GM19468 (cell line): ENCODE measurements at regions not wholly inside any gene's neighbourhood (a gene's known extent, or its start where the extent isn't known, plus 50 kb on each side); places are given as distances from the start of the nearest gene placed in this dataset.

Source experiments
- ATAC-seq: cut with Tn5 transposase; IDR thresholded peaks from one replicate; pipeline ENCODE4 v1.9.1; 2021; ENCODE audit warnings: mild to moderate bottlenecking, moderate library complexity, moderate number of reproducible peaks; ENCODE audit not compliant: unreplicated experiment; ENCODE audit errors: extremely low read depth

DNA sequence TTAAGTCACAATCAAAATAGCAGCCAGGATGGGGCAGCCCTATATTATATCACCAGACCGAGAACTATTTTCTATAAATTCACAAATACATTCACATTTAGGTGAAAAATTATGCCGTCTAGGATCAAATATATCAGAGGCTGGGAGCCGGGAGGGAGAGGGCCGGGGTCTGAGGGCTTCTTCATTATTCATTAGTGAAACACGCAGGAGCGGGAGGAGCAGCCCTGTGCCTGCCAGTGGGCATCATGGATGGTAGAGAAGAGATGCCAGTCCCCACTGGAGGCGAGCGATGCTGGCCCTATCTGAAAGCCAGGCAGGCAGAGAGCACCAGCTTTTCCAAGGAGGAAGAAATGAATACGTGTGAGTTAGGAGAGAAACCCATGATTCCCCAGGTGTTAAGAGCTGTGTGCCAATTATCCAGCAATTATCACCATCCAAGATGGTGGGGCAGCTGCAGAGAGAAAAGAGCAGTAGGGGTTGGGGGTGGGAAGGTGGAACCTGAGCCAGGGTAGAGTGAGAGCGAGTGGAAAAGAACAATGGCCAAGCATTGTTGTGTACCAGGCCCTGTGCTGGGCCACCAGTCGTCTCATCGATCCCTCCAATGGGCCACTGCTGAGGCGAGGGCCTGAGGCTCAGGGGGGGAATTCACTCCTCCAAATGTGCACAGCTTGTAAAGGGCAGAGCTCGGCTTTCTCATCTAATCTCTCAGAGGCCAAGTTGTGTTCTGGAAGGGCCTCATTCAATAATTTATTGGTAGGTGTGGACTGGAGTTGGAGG is 261.3 kb upstream of the TLE3 start:
- ATAC-seq: no peak

DNA sequence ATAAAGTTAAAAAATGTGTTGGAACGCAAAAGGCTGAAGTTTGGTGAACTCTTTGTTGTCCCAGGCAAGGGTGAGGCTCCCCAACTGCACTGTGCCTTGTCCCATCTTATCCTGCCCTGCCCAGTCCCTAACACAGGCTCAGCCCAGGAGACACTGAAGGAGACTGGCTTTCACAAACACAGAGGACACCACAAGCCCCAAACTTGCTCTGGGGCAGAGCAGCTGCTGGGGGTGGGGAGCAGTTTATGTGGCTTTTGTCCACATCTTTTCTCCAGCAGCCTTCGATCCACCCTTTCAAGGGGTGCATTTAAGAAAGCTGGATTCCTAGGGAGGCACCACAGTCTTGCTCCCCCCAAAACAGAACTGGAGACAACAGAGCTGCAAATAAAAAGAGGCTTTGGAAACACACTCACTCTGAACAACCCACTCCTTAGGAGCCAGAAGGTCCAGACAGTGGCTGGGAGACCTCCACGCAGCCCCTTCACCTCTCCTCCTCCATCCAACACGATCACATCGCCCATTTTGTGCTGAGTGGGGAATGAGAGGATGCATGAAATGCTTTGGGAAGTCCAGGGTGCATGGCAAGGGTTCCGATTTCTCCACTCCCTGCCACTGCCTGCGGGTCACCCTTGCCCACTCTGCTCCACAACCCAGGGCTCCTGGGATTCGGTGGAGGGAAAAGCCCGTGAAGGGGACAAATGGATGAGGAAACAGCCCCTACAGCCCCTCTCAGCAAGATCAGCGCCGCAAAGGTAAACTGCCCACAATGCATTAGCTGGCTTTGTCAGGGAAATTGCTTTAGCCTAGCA is 260.5 kb upstream of the TLE3 start:
- ATAC-seq: no peak

DNA sequence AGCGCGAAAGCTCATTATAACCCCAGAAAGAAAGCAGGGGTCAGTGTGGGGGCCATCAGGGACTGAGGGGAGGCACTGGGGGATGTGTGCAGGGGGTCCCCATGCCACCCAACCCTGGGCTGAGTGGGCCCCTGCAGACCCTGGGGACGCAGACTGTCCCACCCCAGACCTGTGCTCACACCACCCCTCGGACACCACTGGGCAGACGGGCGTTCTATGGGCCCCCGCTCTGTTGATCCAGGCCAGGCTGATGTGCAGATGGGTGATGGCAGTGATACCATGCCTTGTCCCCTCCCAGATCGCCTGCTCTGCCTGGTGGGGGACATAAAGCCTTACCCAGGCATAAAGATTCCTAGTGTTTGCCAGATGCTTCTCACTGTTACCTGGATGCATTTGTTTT is 259.7 kb upstream of the TLE3 start:
- no peak for ATAC-seq

DNA sequence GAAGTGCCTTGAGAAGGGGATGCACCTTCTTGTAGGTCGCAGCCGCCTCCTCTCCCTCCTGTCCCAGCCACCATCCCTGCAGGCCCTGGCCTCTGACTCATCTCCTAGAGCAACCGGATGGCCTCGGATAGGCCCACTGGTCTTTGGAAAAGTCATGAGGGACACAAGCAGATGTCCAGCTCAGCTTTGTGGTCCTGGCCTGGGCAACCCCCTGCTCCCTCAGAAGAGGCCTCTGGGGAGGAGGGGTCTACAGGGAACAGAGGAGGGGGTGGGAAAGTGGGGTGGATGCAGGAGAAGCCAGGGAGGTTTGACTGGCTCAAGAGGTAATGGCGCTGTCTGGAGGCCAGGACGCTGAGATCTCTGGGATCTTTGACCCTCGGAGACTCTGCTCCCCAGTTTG is 259.2 kb upstream of the TLE3 start:
- ATAC-seq: no peak

DNA sequence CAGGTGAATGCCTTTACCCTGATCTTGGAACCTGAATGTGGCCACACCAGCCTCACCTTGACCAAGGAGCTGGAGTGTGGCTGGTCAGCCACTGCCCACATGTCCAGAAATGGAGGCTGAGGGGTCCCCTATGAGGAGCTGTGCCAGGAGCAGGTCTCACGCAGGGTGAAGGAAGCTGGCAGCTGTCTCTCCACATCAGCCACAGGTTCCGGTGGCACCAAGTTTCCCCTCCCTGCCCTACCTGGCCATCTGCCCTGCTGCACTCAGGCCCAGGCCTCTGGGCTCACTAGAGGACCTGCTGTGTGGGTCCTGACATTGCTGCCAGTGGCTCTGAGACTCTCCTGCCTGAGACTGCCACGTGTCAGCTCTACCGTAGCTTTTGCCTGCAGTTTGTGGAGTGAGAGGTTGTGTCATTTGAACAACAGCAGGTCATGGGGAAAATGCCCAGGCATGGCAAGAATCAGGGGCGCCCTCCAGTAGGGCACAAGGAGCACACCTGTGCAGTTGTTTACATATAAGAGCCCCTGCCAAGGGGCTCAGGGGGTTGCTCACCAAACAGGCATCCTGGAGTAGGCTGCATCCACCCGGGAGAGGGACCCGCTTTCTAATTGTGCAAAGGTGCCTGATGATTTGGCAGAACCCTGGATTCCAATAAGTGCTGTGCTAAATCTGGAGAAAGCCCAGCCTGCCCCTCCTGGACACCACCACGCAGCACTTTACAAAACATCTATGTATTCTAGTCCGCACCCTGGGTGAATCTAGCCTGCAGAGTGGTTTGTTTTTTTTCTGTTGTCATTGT is 258.5 kb upstream of the TLE3 start:
- ATAC-seq: no peak

DNA sequence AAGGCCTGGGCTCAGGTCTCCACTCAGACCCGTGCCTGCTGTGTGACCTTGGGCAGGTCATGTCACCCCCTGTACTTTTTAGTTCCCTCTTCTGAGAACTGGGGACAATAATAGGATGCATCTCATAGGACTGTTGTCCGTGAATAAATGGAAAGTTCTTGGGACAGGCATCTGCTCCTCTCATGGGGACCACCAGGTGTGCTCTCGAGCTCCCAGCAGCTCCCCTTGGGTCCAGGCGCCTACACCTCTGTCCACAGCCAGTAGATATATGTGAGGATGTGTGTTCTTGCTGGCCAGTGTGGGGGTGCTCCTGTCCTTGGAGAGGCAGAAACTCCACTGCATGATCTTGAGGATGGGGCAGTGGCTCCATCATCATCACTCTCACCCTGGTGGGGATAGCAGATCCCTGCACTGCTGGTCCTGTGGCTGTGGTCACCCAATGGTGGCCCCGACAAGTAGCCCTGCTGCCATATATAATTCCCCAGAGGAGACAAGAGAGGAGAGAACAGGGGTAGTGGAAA is 257.6 kb upstream of the TLE3 start:
- no peak for ATAC-seq

DNA sequence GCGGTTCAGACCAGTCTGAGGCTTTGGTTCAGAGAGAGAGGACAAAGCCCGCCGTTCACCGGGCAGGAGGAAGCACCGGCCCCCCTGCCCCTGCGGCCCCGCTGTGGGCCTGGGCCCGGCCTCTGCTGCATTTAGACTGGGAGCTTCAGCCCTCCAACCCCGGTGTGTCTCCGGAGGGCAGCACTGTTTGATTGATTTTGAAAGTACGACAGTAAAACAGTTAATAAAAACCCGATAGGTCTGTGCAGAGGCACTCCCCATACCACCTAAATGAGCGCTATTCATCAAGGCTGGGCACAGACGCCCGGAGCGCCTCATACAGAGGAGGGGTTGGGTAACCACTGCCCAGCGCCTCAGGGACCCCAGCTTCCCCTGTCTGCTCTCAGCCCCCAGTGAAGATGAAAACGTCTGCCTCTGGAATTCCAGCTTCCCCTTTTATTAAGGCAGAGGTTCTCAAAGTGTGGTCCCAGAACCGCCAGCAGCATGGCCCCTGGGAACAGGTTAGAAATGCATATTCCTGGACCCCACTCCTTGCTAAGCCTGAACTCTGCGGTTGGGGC is 256.7 kb upstream of the TLE3 start:
- ATAC-seq: no peak

DNA sequence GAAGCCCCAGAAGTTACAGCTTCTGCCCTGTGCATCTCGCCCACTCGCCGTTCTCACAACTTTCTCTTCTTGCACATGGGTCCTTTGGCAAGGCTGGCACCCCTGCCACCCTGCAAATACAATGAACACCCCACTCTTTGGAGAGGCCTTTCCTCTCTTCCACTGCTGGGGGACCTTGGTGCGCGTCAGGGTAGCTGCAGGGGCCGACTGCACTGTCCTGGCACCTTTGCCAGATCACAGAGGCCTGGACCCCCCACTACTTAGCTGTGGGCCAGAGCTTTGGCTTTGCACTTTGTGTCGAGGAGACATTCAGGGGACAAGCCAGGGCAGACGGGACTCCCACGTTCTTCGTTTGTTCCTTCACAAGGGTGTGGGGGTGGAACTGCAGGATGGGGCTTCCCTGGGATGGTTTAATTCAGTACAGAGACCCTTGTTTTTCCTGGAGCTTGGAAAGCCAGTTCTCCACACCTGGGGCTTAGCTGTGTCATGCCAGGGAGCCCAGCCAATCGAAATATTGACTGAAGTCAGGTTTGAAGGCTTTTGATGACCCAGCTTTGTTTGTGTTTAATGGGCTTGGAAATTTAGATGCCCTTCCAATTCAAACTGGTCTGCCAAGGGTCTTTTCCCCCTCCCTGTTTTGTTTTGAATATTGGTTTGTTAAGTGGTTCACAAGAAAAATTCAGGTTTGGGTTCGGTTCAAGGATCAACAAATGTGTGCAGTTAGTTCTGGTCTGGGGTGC is 256.1 kb upstream of the TLE3 start:
- ATAC-seq: no peak

DNA sequence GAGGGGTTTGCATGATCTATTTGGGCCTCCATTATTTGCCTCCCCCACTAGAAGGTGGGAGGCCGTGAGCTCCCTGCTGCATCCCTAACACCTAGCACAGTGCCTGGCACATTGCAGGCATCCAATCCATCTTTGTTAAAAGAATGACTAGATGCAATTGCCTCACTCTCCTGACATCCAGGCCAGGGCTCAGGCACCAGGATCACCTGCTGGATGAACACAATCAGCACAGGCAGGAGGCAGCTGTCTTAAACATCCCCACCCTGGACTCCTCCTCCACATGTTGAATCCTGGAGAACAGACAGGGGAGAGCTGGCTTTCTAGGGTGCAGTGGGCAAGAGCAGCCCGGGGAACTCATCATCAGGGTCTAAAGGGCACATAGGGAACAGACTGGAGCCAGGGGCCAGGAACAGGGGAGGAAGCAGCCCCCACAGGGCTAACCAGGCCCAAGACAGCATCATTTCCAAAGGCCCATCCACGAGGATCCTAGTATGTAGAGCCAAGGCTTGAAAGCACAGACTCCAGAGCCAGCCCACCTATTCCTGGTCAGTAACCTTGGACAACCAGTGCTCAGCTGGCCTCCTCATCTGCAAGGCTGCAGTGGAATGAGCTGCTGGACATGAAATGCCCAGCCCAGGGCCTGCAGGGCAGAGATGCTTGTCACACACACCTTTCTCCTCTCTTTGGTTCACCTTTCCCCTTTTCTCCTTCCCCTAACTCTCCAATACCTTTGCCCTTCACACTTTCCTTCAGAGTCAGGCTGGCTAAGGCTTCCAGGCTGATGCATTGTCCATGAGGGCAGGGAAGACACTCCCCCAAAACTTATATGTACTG is 254.4 kb upstream of the TLE3 start:
- ATAC-seq: no peak

DNA sequence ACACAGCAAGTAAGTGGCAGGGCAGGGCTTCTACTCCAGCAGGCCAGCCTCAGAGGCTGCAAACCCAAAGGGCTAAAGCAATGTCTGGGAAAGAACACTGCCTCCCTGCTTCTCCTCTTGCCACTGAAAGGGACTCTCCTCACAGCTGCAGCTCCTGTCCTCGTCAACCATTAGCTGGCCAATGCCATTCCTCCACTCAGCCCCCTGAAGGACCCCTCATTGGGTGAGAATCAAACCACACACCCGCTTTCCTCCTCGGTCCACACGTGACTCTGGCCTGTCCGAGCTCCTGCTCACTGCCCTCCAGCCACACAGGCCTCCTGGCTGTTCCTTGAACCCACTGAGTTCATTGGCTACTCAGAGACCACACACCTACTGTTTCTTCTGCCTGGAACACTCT is 253.7 kb upstream of the TLE3 start:
- ATAC-seq: no peak

DNA sequence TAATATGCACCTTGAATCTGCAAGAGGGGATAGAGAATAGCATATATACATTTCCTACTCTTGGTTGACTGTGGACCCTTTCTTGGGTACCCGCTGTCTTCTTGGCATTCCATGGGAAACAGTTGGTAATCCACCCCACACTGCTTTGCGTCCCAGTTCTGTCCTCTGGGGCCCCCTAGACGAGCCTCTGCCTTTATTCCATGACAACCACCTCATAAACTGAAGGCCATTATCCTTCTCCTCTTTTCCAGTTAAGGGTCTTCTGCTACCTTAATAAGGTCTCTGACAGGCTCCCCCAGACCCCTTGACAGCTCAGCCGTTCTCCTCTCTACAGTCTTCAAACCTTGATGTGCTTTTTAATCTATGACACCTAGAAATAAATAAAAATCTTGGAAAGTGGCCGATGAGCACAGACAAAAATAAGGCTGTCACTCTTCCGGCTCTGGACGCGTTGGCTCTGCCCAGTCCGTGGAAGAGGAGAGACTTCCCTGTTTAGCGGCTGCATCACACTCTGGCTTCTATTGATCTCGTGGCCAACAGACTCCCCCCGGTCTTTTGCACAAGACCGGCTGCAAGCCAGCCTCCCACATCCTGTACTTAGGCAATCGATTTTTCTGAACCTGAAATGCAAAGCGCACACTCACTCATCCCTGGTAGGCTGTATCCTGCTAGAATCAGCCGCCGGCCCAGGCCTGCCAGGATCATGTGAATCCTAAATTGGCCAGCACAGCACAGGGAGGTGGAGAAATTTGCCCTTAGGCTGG is 251.0 kb upstream of the TLE3 start:
- no peak for ATAC-seq

DNA sequence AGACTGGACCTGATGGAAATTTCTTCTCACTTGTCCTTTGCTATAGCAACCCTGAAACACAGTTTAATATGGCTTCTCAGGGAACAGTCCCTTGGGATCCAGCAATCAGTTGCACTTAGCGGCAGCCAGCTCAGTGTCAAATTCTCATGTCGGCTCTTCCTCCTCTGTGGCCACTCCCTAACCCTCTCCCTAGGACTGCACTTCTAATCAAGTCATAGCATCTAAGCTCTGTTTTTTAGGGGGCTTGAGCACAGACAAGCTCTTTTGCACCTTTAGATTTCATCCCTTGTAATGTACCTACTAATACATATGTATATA is 250.5 kb upstream of the TLE3 start:
- no peak for ATAC-seq

DNA sequence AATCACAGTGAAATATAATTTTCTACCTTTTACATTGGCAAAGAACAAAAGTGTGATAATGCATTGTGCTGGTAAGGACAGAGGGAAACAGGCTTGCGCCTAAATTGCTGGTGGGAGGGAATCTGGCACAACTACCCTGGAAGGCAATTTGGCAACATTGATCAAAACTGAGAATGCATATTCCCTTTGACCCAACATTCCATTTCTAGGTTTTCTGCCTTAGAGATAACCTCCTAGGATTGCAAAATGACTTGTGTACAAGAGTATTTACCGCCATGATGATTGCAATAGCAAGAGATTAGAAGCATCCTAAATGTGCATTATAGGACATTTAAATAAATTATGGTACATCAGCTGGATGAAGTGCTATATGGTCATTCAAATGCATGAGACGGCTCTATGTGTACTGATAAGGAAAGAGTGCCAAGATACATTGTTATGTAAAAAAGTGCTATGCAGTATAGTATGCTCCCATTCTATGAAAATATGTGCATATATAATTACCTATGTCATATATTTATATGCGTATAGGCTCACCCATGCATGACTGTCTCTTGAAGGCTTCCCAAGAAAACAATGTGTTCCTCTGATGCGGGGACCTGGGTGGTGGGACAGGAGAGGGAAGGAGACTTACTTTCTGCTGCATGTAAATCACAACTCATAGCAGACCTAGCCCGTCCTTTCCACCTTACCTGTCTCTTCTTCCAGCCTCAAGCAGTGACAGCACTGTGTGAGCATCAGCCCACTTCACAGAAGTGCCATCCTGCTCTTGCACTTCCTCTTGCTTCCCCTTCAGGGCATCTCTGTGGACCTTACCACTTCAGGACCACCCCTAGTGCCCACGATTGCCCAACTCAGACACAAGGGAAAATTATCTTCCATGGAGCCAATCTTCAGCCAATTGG is 249.9 kb upstream of the TLE3 start:
- ATAC-seq: no peak

DNA sequence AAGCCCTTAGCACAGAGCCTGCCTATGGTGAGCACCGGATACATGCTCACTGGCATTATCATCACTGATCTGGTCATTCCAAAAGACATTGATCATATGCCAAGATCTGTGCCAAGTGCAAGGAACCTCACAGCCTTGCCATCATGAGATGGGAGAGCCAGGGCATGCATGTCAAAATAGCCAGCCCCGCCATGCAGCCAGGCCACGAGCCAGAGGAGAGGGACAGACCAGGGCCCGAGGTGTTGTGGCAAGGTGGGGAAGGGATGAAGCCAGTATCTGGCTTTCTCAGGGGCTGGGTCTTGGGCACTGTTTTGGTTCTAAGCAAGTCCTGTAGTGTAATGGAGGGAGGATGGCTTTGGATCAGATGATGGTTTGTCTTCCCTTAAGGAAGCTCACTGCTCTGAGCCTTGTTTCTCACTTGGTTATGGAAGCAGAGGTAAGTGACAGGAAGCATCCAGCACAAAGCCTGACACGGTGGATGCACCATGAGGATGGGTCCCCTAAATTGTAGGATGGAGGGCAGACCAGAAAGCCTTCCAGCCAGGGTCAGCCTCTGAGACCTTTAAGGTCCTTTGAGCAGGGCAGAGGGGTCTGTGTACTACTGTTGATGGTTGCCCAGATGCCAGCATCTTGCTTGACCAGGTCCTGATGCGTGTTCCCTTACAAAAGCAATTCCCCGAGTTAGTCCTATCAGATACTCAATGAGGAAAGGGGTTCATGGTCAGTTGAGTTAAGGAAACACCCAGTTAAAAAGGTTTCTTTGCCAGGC is 247.7 kb upstream of the TLE3 start:
- ATAC-seq: no peak

DNA sequence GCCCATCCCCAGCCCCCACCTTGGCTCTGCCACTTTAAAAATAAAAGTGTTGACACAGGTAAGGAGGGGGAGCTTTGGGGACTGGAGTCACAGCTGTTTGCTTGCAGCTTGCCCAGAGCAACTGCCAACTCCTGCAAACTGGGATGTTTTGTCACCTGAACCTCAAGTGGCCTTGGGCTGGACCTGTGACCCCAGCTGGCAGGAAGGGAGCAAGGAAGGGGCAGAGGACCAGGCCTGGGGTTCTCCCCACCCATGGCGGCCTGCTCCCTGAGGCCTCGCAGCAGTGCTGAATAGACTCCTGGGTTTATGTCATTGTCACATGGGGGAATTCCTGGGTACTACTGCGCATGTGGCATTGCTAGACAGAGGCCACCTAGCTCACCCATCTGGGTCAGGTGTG is 246.9 kb upstream of the TLE3 start:
- ATAC-seq: no peak

DNA sequence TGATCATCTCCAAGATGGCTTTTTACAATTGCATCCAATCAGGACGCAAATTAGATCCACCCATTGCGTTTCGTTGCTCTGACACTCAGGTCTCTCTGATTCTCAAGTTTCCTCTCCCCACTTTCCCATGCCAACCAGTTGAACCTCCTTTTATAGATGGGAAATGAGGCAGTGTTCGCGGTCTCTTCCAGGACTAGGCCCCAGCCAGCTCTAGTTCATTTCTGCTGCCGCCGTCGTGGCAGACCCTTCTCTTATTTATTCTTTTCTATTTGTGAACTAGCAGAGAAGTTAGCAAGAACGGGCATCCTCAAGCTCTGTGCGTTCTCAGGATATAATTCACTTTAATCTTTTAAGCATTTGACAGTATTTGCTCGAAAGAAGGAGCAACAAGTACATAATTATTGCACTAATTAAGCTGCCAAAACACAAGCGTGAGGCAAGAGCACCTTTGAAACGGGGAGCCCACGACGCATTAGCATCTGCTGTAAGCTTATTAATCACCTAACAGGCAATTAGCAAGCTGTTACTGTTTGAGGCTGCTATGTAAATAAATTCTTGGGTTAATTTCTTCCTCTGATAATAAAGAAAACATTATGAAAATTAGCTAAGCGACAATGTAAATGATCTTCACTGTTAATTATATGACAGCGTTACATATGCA is 246.4 kb upstream of the TLE3 start:
- ATAC-seq: no peak
